ENCODE measurements at regions not wholly inside any gene's neighbourhood (a gene's known extent, or its start where the extent isn't known, plus 50 kb on each side); places are given as distances from the start of the nearest gene placed in this dataset.

- H3K9me3 Mint-ChIP-seq = peaks cover 73% of the 10 kb centered on the region
- TF ChIP-seq CTCF (IDR thresholded peaks at IDR 0.05) = no peak
- no peaks in the 10 kb centered on the region for H3K4me1 Mint-ChIP-seq (ENCODE audit: low read depth)
- no peaks in the 10 kb centered on the region for H3K27me3 Mint-ChIP-seq (ENCODE audit: insufficient read depth)
- H3K27ac Mint-ChIP-seq = no peak overlapping the region
- peaks cover 5% of the 10 kb centered on the region; the same call in 1 of the 2 replicates for H3K36me3 Mint-ChIP-seq (ENCODE audit: low read depth)
- DNase-seq = no peak
- no peak overlapping the region for H3K4me3 Mint-ChIP-seq
Measured at GRCh38 chr12:125454786-125455480, 389.7 kb downstream of the AACS start.

GRCh38 chr12:125455556-125455955 lies 390.3 kb downstream of the AACS start:
- H3K27me3 Mint-ChIP-seq (ENCODE audit: insufficient read depth) = no peaks in the 10 kb centered on the region
- H3K9me3 Mint-ChIP-seq = peaks cover 72% of the 10 kb centered on the region
- no peak for TF ChIP-seq CTCF (IDR thresholded peaks at IDR 0.05)
- H3K4me1 Mint-ChIP-seq (ENCODE audit: low read depth) = no peaks in the 10 kb centered on the region
- peaks cover 7% of the 10 kb centered on the region; the same call in 1 of the 2 replicates for H3K36me3 Mint-ChIP-seq (ENCODE audit: low read depth)
- DNase-seq = no peak
- H3K27ac Mint-ChIP-seq = no peak overlapping the region
- no peak overlapping the region for H3K4me3 Mint-ChIP-seq

GRCh38 chr12:125458552-125459268 lies 393.5 kb downstream of the AACS start:
- H3K36me3 Mint-ChIP-seq (ENCODE audit: low read depth) = peaks cover 9% of the 10 kb centered on the region; the same call in 1 of the 2 replicates
- no peak overlapping the region for H3K27ac Mint-ChIP-seq
- H3K9me3 Mint-ChIP-seq = peaks cover 68% of the 10 kb centered on the region
- H3K4me1 Mint-ChIP-seq (ENCODE audit: low read depth) = no peaks in the 10 kb centered on the region
- no peak for DNase-seq
- H3K4me3 Mint-ChIP-seq = no peak overlapping the region
- no peak for TF ChIP-seq CTCF (IDR thresholded peaks at IDR 0.05)
- no peaks in the 10 kb centered on the region for H3K27me3 Mint-ChIP-seq (ENCODE audit: insufficient read depth)

GRCh38 chr12:125461831-125462230 lies 396.6 kb downstream of the AACS start:
- Mint-ChIP-seq H3K4me3 (no peak overlapping the region), H3K9me3 (peaks cover 55% of the 10 kb centered on the region), H3K27me3 (ENCODE audit: insufficient read depth) (no peaks in the 10 kb centered on the region), H3K27ac (no peak overlapping the region), H3K4me1 (ENCODE audit: low read depth) (no peaks in the 10 kb centered on the region), H3K36me3 (ENCODE audit: low read depth) (peaks cover 14% of the 10 kb centered on the region)
- no peak for TF ChIP-seq CTCF (IDR thresholded peaks at IDR 0.05)
- no peak for DNase-seq

- H3K4me3 Mint-ChIP-seq = no peak overlapping the region
- no peaks in the 10 kb centered on the region for H3K4me1 Mint-ChIP-seq (ENCODE audit: low read depth)
- no peak for DNase-seq
- peaks cover 9% of the 10 kb centered on the region for H3K36me3 Mint-ChIP-seq (ENCODE audit: low read depth)
- H3K9me3 Mint-ChIP-seq = peaks cover 44% of the 10 kb centered on the region
- H3K27me3 Mint-ChIP-seq (ENCODE audit: insufficient read depth) = no peaks in the 10 kb centered on the region
- TF ChIP-seq CTCF (IDR thresholded peaks at IDR 0.05) = no peak
- H3K27ac Mint-ChIP-seq = no peak overlapping the region
Measured at GRCh38 chr12:125463386-125463785, 398.2 kb downstream of the AACS start.
